IPS DF 19.7 (cell line): ENCODE measurements at regions not wholly inside any gene's neighbourhood (a gene's known extent, or its start where the extent isn't known, plus 50 kb on each side); places are given as distances from the start of the nearest gene placed in this dataset.

ENCODE experiments used
- DNase-seq: peaks from one replicate; pipeline ENCODE4 v3.0.0-alpha.2; 2013; ENCODE audit warnings: low read depth, low spot score

- DNase-seq = no peak
Measured at GRCh38 chr5:133690746-133691145, 78.4 kb upstream of the FSTL4 start.

- no peak for DNase-seq
Measured at GRCh38 chr5:133688391-133688790, 76.0 kb upstream of the FSTL4 start.

GRCh38 chr5:133687212-133688061, 75.1 kb upstream of the FSTL4 start:
- DNase-seq = no peak

GRCh38 chr5:133686566-133686965, 74.2 kb upstream of the FSTL4 start:
- no peak for DNase-seq

- no peak for DNase-seq
Measured at GRCh38 chr5:133685402-133686018, 73.2 kb upstream of the FSTL4 start.

GRCh38 chr5:133683646-133684596, 71.6 kb upstream of the FSTL4 start:
- DNase-seq = no peak

GRCh38 chr5:133682451-133682850, 70.1 kb upstream of the FSTL4 start:
- DNase-seq = no peak

GRCh38 chr5:133681896-133682295, 69.6 kb upstream of the FSTL4 start:
- no peak for DNase-seq

- DNase-seq = no peak
Measured at GRCh38 chr5:133680830-133681565, 68.7 kb upstream of the FSTL4 start.

- no peak for DNase-seq
Measured at GRCh38 chr5:133679534-133679933, 67.2 kb upstream of the FSTL4 start.

- DNase-seq = no peak
Measured at GRCh38 chr5:133675376-133676154, 63.2 kb upstream of the FSTL4 start.

- no peak for DNase-seq
Measured at GRCh38 chr5:133670336-133670735, 58.0 kb upstream of the FSTL4 start.

GRCh38 chr5:133669472-133669871, 57.1 kb upstream of the FSTL4 start:
- no peak for DNase-seq

GRCh38 chr5:133668458-133668857, 56.1 kb upstream of the FSTL4 start:
- DNase-seq = no peak

- no peak for DNase-seq
Measured at GRCh38 chr5:133667217-133667616, 54.9 kb upstream of the FSTL4 start.

- no peak for DNase-seq
Measured at GRCh38 chr5:133665571-133665970, 53.2 kb upstream of the FSTL4 start.

- no peak for DNase-seq
Measured at GRCh38 chr5:133664422-133664821, 52.1 kb upstream of the FSTL4 start.

GRCh38 chr5:133663397-133664054, 51.2 kb upstream of the FSTL4 start:
- DNase-seq = no peak

GRCh38 chr5:133662578-133662977, 50.2 kb upstream of the FSTL4 start:
- DNase-seq = no peak
